Midbrain (tissue), 1 donor: ENCODE measurements at regions not wholly inside any gene's neighbourhood (a gene's known extent, or its start where the extent isn't known, plus 50 kb on each side); places are given as distances from the start of the nearest gene placed in this dataset.
"Not testable (repeated sequence)": the region's sequence is repeated elsewhere in the genome, so short reads cannot be mapped to it uniquely, and the experiment has no call there.

Experiments
- DNase-seq: peaks from one replicate; lab custom pipeline; 2025; lab: John Stamatoyannopoulos, UW

DNA sequence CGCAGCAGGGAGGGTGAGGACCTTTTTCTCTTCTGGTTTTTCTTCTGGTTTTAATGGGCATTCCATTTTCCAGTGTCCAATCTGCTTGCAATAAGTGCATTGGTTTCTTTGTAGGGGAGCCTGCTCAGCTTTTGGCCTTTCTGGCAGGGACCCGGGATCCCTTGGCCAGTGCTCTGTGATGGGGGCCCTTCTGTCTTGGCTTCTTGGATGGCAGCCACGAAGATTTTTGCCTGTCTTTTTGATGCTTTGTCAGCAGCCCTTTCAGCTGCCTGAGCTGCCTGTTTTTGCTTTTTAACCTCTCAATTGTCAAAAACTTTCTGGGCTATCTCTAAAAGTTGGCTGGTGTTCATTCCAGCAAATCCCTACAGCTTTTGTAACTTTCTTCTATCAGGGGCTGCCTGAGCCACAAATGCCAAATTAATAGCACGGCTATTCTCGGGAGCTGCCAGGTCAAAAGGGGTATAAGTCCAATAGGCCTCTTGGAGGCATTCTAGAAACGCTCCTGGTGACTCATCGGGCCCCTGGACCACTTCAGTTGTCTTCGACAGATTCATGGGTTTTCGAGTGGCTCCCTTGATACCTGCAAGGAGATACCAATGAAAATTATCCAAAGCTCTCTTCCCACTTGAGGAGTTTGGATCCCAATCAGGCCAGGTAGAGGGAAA is 179.9 kb upstream of the MBL2 start:
- DNase-seq, result no peak

DNA sequence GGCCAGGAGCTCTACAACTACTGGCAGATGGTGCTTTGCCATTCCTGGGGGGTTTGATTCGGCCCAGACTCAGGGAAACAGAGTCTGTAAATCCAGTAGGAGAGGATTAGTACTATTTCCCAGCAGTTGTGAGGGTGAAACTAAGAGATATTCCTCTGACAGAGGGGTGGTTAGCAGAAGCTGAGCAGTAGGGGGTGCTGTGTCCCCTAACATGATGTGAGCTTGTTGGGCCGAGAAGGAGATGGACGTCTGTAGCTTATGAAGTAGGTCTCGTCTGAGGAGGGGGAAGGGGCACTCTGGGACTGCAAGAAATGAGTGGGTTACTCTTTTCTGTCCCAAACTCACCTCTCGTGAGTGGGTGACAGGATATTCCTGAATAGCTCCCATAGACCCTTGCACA is 179.2 kb upstream of the MBL2 start:
- DNase-seq, result peak; percentile 6

- DNase-seq, result no peak
These were observed 178.0 kb upstream of the MBL2 start for GRCh38 chr10:52950578-52950977.

DNA sequence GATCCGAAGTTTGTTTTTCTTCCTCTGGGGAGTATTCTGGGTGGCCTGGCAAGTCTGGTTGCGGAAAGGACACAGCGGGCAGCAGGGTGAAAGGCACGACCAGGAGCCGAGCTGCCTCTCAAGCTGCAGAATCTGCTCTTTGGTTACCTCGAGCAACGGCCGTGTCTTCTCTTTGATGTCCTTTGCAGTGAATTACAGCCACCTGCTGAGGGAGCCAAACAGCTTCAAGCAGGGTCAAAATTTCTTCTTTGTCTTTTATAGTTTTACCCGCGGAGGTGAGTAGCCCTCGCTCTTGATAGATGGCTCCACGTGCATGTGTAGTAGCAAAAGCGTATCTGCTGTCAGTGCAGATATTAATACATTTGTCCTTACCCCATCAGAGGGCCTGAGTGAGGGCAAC is 177.3 kb upstream of the MBL2 start:
- DNase-seq, result no peak

DNA sequence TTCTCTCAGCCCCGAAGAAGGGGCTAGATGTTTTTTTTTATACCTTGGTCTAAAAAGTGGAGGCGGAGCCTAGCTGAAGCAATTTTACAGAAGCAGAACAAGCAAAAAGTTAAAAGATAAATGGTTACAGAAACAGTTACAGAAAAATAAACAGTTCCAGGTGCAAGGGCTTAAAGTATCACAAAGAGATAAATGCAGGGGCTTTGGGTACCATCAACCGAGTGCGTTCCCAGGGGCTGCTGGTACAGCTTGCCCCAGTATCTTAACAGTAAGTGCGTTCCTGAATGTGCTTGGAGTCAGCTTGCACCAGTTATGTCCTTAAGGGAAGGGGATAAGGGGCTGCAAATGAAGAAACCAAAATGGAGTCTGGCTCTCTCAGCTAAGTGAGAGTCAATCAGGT is 173.9 kb upstream of the MBL2 start:
- DNase-seq, result no peak

DNA sequence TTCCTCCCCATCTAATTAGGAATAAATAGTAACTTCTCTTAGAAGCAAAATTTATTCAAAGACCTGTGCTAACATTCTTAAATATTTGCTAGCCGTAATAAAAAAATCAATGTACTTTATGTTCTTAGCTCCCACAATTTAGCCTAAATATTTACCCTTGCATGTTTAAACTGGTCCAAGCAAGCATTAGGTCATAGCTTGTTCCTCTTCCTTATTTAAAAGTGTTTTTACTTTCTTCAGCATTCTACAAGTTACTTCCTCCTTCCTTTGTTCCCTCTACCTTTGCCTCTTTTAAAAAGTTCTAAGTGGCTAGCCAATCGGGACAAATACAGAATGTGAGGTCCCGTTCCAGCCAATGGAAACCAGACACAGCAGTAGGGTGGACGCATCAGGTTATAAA is 172.9 kb upstream of the MBL2 start:
- DNase-seq, result not testable (repeated sequence)

DNA sequence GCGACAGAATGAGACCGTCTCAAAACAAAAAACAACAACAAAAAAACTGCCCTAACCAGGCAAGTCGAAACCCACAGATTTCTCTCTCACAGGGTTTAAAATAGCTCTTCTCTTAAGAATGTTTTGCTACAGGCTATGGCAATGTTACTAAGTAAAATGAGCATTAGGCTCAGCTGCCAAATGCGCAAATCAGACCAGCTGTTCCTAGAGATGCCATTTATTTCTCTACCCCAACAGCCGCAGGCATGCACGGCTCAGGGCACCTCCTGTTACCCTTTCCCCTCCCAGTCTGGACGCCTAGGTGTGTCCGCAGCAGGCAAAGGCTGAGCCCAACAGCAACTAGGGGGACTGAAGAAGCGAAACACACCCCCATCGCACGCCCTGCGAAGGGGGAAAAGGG is 168.3 kb upstream of the MBL2 start:
- DNase-seq, result no peak

- DNase-seq, result no peak
These were observed 167.3 kb upstream of the MBL2 start for GRCh38 chr10:52939894-52940293.

DNA sequence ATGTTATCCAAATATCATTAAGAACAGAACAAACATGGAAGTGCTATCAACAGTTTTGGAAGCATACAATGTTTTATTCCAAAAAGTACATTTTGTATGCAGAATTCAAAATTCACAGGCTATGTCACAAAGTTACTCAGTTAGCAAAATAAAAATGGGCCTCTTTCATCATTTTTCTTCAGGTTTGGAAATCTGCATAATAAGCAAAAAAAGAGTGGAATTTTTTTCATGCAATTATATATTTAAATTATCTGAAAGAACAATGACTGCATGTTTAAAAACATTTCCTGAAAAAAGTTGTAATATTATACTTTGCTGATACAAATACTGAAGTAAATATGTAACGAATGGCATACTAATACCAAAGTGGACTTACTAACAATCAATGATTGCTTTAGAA is 161.2 kb upstream of the MBL2 start:
- DNase-seq, result no peak

DNA sequence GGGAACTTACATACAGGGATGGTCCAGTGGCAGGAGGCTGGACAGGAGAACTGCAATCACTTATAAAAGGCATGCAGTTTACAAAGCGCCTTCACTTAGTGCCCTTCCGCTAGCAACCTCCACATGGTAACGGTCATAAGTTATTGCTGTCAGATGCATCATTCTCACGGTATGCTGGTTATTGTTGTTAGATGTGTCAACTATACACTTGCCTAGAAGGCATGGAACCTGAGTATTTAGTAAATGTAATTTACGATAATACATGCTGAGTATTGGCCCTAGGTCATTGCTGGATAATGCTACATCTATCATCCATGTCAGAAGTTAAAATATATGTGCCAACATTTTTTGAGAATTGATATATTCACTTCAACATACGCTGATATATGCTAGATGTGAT is 155.1 kb upstream of the MBL2 start:
- no peak for DNase-seq

DNA sequence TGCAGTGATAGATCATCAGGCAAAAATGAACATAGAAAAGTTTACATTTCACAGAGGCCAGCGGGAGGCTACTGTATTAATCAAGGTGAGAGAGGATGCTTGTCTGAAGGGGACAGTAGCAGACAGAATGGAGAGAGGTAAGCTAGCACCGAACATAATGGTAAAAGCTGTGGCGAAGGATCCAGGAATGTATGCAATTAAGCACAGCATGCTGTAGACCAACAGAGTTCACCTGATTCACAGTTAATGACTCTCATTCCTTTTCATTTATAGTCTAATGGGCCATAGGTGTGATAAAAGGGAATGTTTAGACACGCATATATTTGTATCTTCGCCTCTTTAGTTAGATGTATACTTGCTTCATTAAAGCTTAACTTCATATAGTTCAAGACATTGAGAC is 150.9 kb upstream of the MBL2 start:
- DNase-seq, result no peak

- no peak for DNase-seq
These were observed 146.2 kb upstream of the MBL2 start for GRCh38 chr10:52918714-52919305.

- DNase-seq, result no peak
These were observed 142.8 kb upstream of the MBL2 start for GRCh38 chr10:52915391-52915790.

GRCh38 chr10:52911163-52911562 is 138.6 kb upstream of the MBL2 start:
- DNase-seq, result no peak

DNA sequence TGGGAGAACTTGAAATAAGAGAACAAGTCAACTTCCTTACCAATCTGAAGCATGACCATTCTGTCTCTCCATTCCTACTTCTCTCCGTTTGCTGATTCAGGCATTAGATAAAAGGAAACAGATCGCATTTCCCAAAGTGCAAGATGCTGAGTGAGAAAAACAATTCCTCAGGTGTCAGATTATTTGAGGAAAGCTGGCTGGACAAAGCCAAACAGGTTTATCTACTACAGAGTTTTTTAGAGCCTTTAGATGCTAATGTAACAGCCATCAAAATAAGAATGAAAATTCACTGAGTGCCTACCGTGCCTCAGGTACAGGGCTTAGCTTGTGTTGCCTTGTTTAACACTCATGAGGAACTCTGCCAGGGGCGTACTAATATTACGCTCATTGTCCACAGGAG is 135.9 kb upstream of the MBL2 start:
- DNase-seq, result no peak

DNA sequence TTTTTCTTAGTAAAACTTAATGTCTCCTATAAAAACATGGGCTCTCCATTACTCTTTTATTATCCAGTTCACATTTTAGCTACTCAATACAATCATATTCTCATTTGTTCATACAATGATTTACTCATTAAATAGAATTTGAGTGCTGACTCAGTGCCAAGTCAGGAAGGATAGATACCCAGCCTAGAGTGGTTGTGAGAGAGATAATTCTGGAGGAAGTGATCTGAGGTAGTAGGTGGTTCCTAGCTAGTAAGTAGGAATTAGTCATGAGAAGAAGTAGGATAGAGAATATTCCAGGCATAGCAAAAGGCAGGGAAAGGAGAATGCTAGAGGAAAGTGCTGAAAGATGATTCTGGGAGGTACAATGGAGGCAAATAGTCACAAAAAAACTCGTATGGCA is 133.5 kb upstream of the MBL2 start:
- no peak for DNase-seq

DNA sequence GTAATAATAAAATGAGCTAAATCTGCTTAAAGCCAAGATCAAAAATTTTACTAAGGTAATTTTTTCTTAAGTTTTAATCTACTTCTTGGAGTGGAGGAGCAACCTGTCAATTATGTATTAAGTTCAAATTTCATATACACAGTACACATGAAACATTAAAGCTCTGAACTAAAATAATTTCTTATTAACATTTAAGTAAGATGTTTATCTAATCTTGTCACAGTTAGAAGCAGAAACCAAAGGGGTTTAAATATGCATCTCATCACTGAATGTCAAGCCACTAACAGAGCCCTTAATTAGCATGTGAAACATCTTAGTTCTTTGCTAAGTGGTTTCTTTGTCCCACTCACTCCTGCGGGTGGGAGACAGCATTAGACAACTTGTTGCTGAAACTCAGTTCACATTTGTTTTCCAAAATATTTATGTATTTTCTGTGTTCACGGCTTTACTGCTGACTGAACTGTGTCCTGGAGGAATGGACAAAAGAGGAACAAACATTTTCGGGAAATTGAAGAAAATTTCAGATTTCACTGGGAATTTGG is 130.9 kb upstream of the MBL2 start:
- DNase-seq, result no peak

GRCh38 chr10:52900593-52900992 is 128.0 kb upstream of the MBL2 start:
- DNase-seq, result no peak

DNA sequence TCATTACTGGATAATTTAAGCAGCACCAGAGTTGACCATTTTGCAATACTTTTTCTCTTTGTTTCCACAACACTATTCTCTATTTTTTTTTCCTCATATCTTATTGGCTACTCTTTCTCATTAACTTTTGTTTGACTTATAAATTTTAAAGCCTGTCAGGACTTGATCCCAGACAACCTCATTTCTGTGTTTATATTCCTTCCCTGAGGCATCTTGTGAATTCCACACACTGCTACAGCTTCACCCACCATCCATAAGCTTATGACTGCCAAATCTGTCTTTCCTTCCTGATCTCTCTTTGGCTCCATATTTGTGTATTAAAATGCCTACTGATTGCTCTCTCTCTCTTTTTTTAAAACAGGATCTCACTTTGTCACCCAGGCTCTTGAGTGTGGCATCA is 124.6 kb upstream of the MBL2 start:
- DNase-seq, result no peak

- DNase-seq, result no peak
These were observed 122.5 kb upstream of the MBL2 start for GRCh38 chr10:52895059-52895458.

GRCh38 chr10:52890281-52890680 is 117.7 kb upstream of the MBL2 start:
- no peak for DNase-seq

DNA sequence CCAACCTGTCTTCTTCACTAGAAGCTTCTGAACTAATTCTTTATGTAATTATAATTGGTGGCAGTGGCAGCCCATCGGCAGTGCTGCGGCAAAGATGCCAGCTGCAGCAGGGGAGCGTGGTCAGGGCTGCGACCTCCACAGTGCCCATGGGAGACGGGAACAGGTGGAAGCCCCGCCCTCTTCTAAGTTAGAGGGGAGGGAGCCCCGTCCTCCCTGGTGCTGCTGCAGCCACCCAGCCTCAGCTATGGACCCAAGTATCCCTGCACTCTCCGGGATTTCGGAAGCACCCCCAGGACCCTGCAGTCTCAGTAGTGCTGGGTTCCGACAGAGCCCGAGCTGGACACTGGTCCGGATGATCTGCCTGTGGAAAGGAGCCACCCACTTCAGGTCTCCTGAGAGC is 117.0 kb upstream of the MBL2 start:
- no peak for DNase-seq

GRCh38 chr10:52883996-52884871 is 111.7 kb upstream of the MBL2 start:
- DNase-seq, result peak; percentile 71
